H1 (cell line): ENCODE measurements at regions not wholly inside any gene's neighbourhood (a gene's known extent, or its start where the extent isn't known, plus 50 kb on each side); places are given as distances from the start of the nearest gene placed in this dataset.

Experiments
- CTCF ChIA-PET: fragments of 300-600 bp; sonication (Branson Sonifier 250); formaldehyde crosslinking; loops from one replicate; lab custom pipeline; 2021; ENCODE audit not compliant: partially characterized antibody; lab: Charles Lee
- POLR2A ChIA-PET: fragments of 300-600 bp; sonication (Branson Sonifier 250); formaldehyde crosslinking; loops from one replicate; lab custom pipeline; 2021; ENCODE audit warnings: inconsistent platforms; ENCODE audit not compliant: partially characterized antibody; lab: Charles Lee
- DNase-seq, 2 experiments: peaks; one replicate each; pipeline versions ENCODE4 v3.0.0 to v3.0.0-alpha.2; 2010 to 2022; ENCODE audit warnings: low spot score in 2 of 2, low read depth in 1 of 2, mixed read lengths in 1 of 2
- FAIRE-seq: peaks from 2 replicates; lab custom pipeline; 2011; peaks lifted over from hg19 to GRCh38; lab: Jason Lieb, UNC
- H2AFZ ChIP-seq: 2 replicates; pipeline ENCODE4 v1.8.1; 2012; ENCODE audit warnings: low read length, inconsistent platforms
- H2AK5ac ChIP-seq: 2 replicates; pipeline ENCODE4 v1.6.1; 2013; ENCODE audit warnings: low read depth, low read length
- H2BK120ac ChIP-seq: replicated peaks from 2 replicates; pipeline ENCODE3; 2013; ENCODE audit warnings: low read depth, low read length, inconsistent platforms
- H2BK12ac ChIP-seq: 2 replicates; pipeline ENCODE4 v1.6.1; 2013; ENCODE audit warnings: low read depth, low read length
- H2BK15ac ChIP-seq: 2 replicates; pipeline ENCODE4 v1.6.1; 2013; ENCODE audit warnings: low read length
- H2BK20ac ChIP-seq: 2 replicates; pipeline ENCODE4 v1.6.1; 2013; ENCODE audit warnings: low read length
- H2BK5ac ChIP-seq: 2 replicates; pipeline ENCODE4 v1.6.1; 2013; ENCODE audit warnings: low read depth, low read length
- H3K14ac ChIP-seq: 2 replicates; pipeline ENCODE4 v1.6.1; 2013; ENCODE audit warnings: inconsistent platforms; ENCODE audit not compliant: insufficient read length
- H3K18ac ChIP-seq: 2 replicates; pipeline ENCODE4 v1.6.1; 2013; ENCODE audit warnings: low read length; ENCODE audit errors: extremely low read depth
- H3K23ac ChIP-seq: 2 replicates; pipeline ENCODE4 v1.6.1; 2013; ENCODE audit warnings: inconsistent platforms; ENCODE audit not compliant: insufficient read length
- H3K23me2 ChIP-seq: 2 replicates; pipeline ENCODE4 v1.6.1; 2013; ENCODE audit warnings: low read depth, low read length
- H3K27ac ChIP-seq: 2 replicates; pipeline ENCODE4 v1.6.1; 2011; ENCODE audit warnings: low read depth, low read length, inconsistent platforms
- H3K27me3 ChIP-seq, 4 experiments: replicated peaks in 1 of 4; 1 replicate in 1 of 4; 2 replicates in 3 of 4; pipeline versions ENCODE4 v1.6.1 to v1.8.1; 2011 to 2013; ENCODE audit warnings: low read length in 3 of 4, mild to moderate bottlenecking in 3 of 4, inconsistent platforms in 2 of 4, mixed read lengths in 2 of 4, moderate library complexity in 1 of 4; ENCODE audit not compliant: control insufficient read depth in 3 of 4, insufficient read depth in 3 of 4; ENCODE audit errors: extremely low read depth in 1 of 4
- H3K36me3 ChIP-seq, 4 experiments: 2 replicates each; pipeline versions ENCODE4 v1.6.1 to v1.8.1; 2011 to 2013; ENCODE audit warnings: mild to moderate bottlenecking in 4 of 4, low read length in 3 of 4, moderate library complexity in 2 of 4, control low read depth in 1 of 4, inconsistent platforms in 1 of 4; ENCODE audit not compliant: insufficient read depth in 4 of 4, control insufficient read depth in 2 of 4
- H3K4ac ChIP-seq: replicated peaks from 2 replicates; pipeline ENCODE3; 2013; ENCODE audit warnings: low read length, low read depth, mixed read lengths, inconsistent platforms; ENCODE audit not compliant: insufficient read length
- H3K4me1 ChIP-seq, 4 experiments: replicated peaks in 1 of 4; 1 replicate in 1 of 4; 2 replicates in 3 of 4; pipeline versions ENCODE4 v1.6.1 to v1.8.1; 2011 to 2013; ENCODE audit warnings: low read length in 3 of 4, inconsistent platforms in 2 of 4, mixed read lengths in 1 of 4; ENCODE audit not compliant: insufficient read depth in 4 of 4, control insufficient read depth in 3 of 4
- H3K4me2 ChIP-seq, 2 experiments: 2 replicates each; pipeline versions ENCODE4 v1.6.1 to v1.8.1; 2011 to 2013; ENCODE audit warnings: low read depth in 2 of 2, low read length in 2 of 2, control low read depth in 1 of 2, inconsistent platforms in 1 of 2, mild to moderate bottlenecking in 1 of 2; ENCODE audit not compliant: insufficient read depth in 1 of 2
- H3K4me3 ChIP-seq, 4 experiments: fragments of 200-600, 300-600 bp in 1 of 4; sonication (generic), shearing (Covaris generic), sonication (Bioruptor Twin) in 1 of 4; 2 replicates each; pipeline versions ENCODE4 v1.5.1 to v1.8.1; 2011 to 2016; ENCODE audit warnings: low read length in 4 of 4, low read depth in 3 of 4, control low read depth in 2 of 4, inconsistent platforms in 2 of 4, mild to moderate bottlenecking in 2 of 4, mixed read lengths in 1 of 4, moderate library complexity in 1 of 4; ENCODE audit not compliant: insufficient read depth in 2 of 4; ENCODE audit errors: extremely low read depth in 1 of 4
- H3K56ac ChIP-seq: replicated peaks from 2 replicates; pipeline ENCODE3; 2013; ENCODE audit warnings: low read depth, mild to moderate bottlenecking, mixed read lengths, low read length, inconsistent platforms; ENCODE audit not compliant: insufficient read length
- H3K79me1 ChIP-seq: 2 replicates; pipeline ENCODE4 v1.6.1; 2013; ENCODE audit warnings: low read depth, low read length, control low read depth
- H3K79me2 ChIP-seq, 2 experiments: 2 replicates each; pipeline versions ENCODE4 v1.6.1 to v1.8.1; 2012 to 2013; ENCODE audit warnings: low read length in 2 of 2, mild to moderate bottlenecking in 2 of 2, inconsistent platforms in 1 of 2; ENCODE audit not compliant: insufficient read depth in 2 of 2, control insufficient read depth in 1 of 2
- H3K9ac ChIP-seq, 4 experiments: replicated peaks in 1 of 4; 1 replicate in 1 of 4; 2 replicates in 3 of 4; pipeline versions ENCODE4 v1.6.1 to v1.8.1; 2011 to 2013; ENCODE audit warnings: low read depth in 3 of 4, low read length in 3 of 4, control low read depth in 2 of 4, mild to moderate bottlenecking in 2 of 4, moderate library complexity in 2 of 4, inconsistent platforms in 1 of 4; ENCODE audit errors: extremely low read depth in 1 of 4
- H3K9me3 ChIP-seq, 2 experiments: 2 replicates each; pipeline versions ENCODE4 v1.6.1 to v1.8.1; 2012 to 2013; ENCODE audit warnings: mild to moderate bottlenecking in 2 of 2, moderate library complexity in 2 of 2, control low read depth in 1 of 2, inconsistent platforms in 1 of 2, low read depth in 1 of 2, low read length in 1 of 2, mixed read lengths in 1 of 2; ENCODE audit not compliant: insufficient read depth in 2 of 2
- H4K20me1 ChIP-seq, 2 experiments: replicated peaks in 1 of 2; 2 replicates each; pipeline versions ENCODE3 to v1.8.1; 2011 to 2013; ENCODE audit warnings: inconsistent platforms in 2 of 2, low read length in 2 of 2, mild to moderate bottlenecking in 1 of 2; ENCODE audit not compliant: insufficient read depth in 2 of 2, control insufficient read depth in 1 of 2
- H4K5ac ChIP-seq: 2 replicates; pipeline ENCODE4 v1.6.1; 2013; ENCODE audit warnings: low read length, low read depth, mixed read lengths, inconsistent platforms; ENCODE audit not compliant: insufficient read length
- H4K8ac ChIP-seq: 2 replicates; pipeline ENCODE4 v1.8.0; 2013; ENCODE audit warnings: mild to moderate bottlenecking, moderate library complexity, low read length, inconsistent platforms; ENCODE audit not compliant: insufficient read depth; ENCODE audit errors: extremely low read depth
- H4K91ac ChIP-seq: replicated peaks from 2 replicates; pipeline ENCODE3; 2013; ENCODE audit warnings: low read length, mixed read lengths, inconsistent platforms; ENCODE audit not compliant: insufficient read length
- CREB1 ChIP-seq: IDR thresholded peaks from 2 replicates; pipeline ENCODE4 v1.6.1; 2012; ENCODE audit warnings: inconsistent platforms
- HDAC6 ChIP-seq: IDR thresholded peaks from one replicate; pipeline ENCODE4 v1.7.1; 2012; ENCODE audit warnings: low read depth, mild to moderate bottlenecking, inconsistent platforms, low read length, moderate library complexity
- MAFK ChIP-seq: IDR thresholded peaks from 2 replicates; pipeline ENCODE4 v1.6.1; 2012; ENCODE audit warnings: low read depth, mild to moderate bottlenecking, improper control_type of control experiment, low read length
- MAX ChIP-seq: IDR thresholded peaks from 2 replicates; pipeline ENCODE4 v1.6.1; 2012; ENCODE audit warnings: inconsistent platforms
- RBBP5 ChIP-seq: IDR thresholded peaks from 2 replicates; pipeline ENCODE4 v1.7.1; 2012; ENCODE audit warnings: low read depth, mild to moderate bottlenecking, inconsistent platforms, low read length, moderate library complexity, borderline replicate concordance
- WGBS, 2 experiments: shearing (Covaris generic) in 1 of 2; methylation state at CpG; one replicate each; pipeline versions ENCODE4 v1.1.6 to v1.1.7; 2013 to 2015; ENCODE audit warnings: low lambda C conversion rate in 2 of 2, mixed read lengths in 2 of 2, inconsistent platforms in 1 of 2, low coverage in 1 of 2, missing lambda C conversion rate in 1 of 2; ENCODE audit not compliant: insufficient replicate concordance in 2 of 2, insufficient coverage in 1 of 2, insufficient read length in 1 of 2; ENCODE audit errors: extremely low coverage in 1 of 2, missing lambda C conversion rate in 1 of 2; 5-methylcytosine and 5-hydroxymethylcytosine counted together

- Histone ChIP-seq H4K20me1 (no peaks in the 10 kb centered on the region), H3K27ac (no peak overlapping the region), H2BK15ac (no peak overlapping the region), H4K8ac (no peak overlapping the region), H3K4ac (no peak overlapping the region), H3K9ac (no peak overlapping the region), H3K9me3 (no peaks in the 10 kb centered on the region), H3K18ac (no peak overlapping the region), H4K91ac (no peak overlapping the region), H3K4me1 (no peaks in the 10 kb centered on the region), H3K56ac (no peak overlapping the region), H3K4me3 (no peak overlapping the region), H3K14ac (no peak overlapping the region), H2BK120ac (no peak overlapping the region), H2BK20ac (no peak overlapping the region), H3K79me1 (no peaks in the 10 kb centered on the region), H4K5ac (no peak overlapping the region), H3K23me2 (no peaks in the 10 kb centered on the region), H3K4me2 (no peak overlapping the region), H3K36me3 (no peaks in the 10 kb centered on the region), H3K79me2 (no peaks in the 10 kb centered on the region), H2BK12ac (no peak overlapping the region), H3K23ac (no peak overlapping the region), H3K27me3 (peaks cover 0 to 1% (median 0%) of the 10 kb centered on the region in 4 experiments; a peak in 1 of 7 replicates), H2BK5ac (no peak overlapping the region), H2AFZ (no peak overlapping the region), H2AK5ac (no peak overlapping the region)
- FAIRE-seq (no peak), DNase-seq (no peak)
- ChIA-PET POLR2A (no interaction called here), CTCF (interaction anchor here (0.6 kb wide), 1 partner anchor 67 kb away, joined by 3 read pairs; no protein-coding TSS in a partner anchor)
- no peak for TF ChIP-seq RBBP5
- TF ChIP-seq MAX: no peak
- TF ChIP-seq HDAC6: no peak
- no peak for TF ChIP-seq MAFK
- no peak for TF ChIP-seq CREB1
- WGBS, 2 experiments: 90% methylated on average over 3 of the region's 3 CpGs; no CpG with 5 or more reads in 1 of the 2 experiments
Observed at GRCh38 chr7:109476409-109476808, 906.7 kb downstream of the DNAJB9 start.
